Forelimb muscle (tissue), 1 donor: ENCODE measurements at regions not wholly inside any gene's neighbourhood (a gene's known extent, or its start where the extent isn't known, plus 50 kb on each side); places are given as distances from the start of the nearest gene placed in this dataset.

ENCODE experiments used
- DNase-seq: peaks from one replicate; pipeline ENCODE4 v3.0.0-alpha.2; 2013; ENCODE audit warnings: low read depth

GRCh38 chr3:160130071-160130470 lies 95.2 kb upstream of the C3orf80 start:
- DNase-seq, result no peak

DNA sequence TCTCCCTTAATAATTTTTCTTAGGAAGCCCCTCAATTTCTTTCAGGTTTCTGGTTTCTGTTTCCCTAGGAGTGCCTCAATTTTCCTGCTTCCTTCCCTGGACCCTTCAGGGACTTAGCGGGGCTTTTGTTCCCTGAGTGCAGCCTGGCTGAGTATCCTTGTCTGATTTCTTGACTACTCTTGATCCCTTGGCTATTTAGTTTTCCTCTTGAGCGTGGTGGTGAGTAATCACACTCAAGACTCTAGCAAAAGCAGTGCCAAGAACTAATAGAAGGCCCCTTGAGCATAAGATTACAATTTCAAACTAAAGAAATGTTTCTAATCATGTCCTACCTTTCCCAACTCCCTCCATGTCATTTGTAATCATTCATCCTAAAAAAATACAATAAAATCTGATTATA lies 94.3 kb upstream of the C3orf80 start:
- DNase-seq, result no peak

GRCh38 chr3:160132226-160132625 lies 93.0 kb upstream of the C3orf80 start:
- DNase-seq, result no peak

- DNase-seq, result no peak
Measured at GRCh38 chr3:160133757-160134156, 91.5 kb upstream of the C3orf80 start.

DNA sequence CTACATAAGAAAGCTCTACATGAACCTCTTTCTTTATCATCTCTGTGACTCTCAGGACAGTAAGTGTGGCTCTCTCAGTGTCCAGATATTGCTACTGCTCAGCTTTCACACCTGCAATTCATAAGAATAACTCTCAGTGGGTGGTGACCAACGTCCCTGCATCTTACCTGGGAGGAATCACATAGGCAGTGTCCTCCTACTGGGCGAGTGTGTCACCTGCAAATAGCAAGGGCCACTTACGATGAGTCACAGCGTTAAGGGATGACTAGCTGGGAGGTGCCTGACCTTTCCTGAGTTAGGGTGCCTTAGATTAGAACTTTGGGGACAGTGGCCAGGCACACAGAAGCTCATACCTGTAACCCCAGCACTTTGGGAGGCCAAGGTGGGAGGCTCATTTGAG lies 90.8 kb upstream of the C3orf80 start:
- DNase-seq, result no peak

GRCh38 chr3:160134964-160135363 lies 90.3 kb upstream of the C3orf80 start:
- no peak for DNase-seq

DNA sequence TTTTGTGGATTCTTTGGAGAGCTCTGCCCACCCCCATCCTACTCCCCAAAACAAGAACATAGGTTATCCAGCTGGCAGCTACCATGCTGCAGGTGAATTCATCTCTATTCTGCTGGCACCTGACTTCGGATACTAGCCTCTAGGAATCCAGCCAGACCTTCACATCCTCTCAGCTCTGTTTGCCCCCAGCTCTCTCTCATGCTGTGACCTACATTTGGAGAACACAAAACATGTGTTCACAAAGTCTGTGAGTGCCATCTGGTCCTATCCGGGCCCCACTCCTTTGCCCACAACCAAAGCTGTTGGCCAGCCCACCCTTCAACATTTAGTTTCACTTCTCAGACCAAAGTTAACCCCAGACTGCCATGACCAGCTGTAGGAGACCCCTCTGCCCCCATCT lies 89.4 kb upstream of the C3orf80 start:
- DNase-seq, result no peak

- no peak for DNase-seq
Measured at GRCh38 chr3:160136421-160136820, 88.8 kb upstream of the C3orf80 start.

DNA sequence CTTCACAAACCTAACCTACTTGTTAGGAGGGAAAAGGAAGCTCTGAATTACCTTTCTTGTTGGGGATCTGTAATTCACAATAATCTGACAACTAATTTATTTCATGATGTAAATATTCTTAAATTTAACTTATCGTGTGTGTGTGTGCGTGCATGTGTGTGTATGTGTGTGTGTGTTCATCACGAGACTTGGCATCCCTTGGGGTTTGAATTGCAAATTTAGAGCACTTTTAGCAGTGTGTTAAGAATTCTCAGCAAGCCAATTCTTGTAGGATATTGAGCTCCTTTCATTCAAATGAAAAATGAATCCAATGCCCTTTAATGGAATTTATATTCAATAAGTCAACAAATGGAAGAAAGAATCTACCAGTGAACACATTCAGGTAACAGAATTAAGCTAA lies 85.9 kb upstream of the C3orf80 start:
- DNase-seq, result no peak

DNA sequence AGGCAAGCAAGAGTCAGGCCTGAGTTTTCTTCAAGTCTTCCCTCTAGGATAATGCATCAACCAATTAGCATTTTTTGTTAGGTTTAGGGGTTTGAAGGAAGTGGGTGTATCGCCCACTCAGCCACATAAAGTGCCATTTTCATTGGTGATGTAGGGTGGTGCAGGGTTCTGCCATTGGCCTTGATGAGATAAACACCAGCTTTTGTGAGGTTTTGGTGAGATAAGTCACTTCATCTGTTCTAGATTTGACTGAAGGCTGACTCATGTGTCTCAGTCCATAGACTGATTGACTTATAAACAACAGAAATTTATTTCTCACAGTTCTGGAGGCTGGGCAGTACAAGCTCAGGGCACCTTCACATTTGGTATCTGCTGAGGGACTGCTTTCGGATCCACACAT lies 84.5 kb upstream of the C3orf80 start:
- no peak for DNase-seq

DNA sequence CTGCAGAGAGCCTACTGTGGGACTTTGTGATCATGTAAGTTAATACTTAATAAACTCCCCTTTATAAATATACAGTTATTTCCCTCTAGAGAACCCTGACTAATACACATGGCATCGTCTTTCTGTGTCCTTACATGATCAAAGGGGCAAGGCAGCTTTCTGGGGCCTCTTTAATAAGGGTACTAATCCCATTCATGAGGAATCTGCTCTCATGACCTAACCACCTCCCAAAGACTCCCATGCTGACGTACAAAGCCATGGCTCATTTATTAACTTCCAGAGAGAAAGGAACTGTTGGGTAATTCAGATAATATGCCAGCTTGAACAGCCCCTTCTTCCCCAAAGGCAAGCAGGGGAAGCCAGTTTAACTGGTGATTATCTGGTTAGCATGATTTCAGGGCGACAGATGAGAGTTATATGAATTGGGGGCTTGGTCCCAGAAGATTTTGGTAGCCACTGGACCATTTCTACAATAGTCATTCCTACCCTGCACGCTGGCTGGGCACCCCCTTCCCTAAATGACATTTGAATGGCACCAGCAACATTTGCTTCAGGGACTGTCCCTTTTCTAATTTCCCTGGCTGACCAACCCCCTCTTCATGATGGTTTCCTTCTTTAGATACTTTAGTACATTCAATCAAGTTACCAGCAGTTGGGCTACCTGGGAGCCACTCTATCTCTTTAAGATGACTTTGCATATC lies 83.6 kb upstream of the C3orf80 start:
- DNase-seq, result no peak

GRCh38 chr3:160143482-160143881 lies 81.7 kb upstream of the C3orf80 start:
- no peak for DNase-seq

DNA sequence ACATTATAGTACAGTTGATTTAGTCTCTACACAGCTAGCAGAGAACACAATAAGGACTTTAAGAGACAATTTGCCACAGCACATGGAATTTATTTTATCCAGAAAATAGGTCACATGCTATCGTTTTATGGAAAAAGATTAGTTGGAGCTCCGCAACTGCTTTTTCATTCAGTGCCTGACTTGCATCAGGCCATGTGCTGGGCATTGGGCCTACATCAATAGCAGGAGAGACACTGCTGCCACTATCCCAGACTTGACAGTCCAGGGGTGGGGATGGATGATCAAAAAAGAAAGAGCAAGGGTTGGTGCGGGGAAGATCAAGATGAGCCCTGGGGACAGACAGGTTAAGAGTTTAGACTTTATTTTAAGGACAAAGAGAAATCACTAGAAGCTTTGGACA lies 75.2 kb upstream of the C3orf80 start:
- no peak for DNase-seq

DNA sequence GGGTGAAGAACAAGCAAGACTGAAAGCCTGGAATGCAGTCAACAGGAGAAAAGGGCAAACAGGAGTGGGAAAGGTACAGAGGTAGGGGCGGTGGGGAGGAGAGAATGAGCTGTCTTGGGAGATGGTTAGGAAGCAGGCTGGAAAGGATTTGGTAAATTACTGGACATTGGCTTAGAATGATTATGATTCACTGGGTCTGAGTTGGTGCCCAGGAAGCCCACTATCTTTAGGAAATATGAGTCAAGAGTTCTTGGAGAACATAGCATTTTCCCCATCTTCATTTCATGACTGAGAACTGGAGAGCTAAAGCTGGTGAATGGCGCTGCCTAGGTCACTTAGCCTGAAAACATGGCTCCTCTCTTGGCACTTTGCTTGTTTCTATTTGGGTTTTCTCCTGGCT lies 74.7 kb upstream of the C3orf80 start:
- DNase-seq, result no peak

DNA sequence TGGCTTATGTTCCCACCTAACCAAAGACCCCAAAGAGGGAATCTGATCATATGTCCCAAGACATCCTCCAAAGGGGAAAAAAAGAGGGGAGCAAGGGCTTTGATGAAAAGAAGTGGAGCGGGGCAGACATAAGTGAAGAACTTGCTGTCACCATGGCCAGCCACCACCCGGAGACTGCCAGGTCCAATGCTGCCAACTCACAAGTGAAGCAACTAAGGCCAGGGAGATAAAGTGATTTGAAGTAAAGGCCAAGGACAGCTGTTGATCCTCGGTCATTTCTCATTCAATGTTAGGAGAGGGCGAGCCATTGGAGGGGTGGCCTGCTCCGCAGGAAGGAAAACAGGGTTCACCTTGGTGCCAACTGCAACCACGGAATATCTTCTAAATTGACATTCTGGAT lies 72.6 kb upstream of the C3orf80 start:
- DNase-seq, result no peak

DNA sequence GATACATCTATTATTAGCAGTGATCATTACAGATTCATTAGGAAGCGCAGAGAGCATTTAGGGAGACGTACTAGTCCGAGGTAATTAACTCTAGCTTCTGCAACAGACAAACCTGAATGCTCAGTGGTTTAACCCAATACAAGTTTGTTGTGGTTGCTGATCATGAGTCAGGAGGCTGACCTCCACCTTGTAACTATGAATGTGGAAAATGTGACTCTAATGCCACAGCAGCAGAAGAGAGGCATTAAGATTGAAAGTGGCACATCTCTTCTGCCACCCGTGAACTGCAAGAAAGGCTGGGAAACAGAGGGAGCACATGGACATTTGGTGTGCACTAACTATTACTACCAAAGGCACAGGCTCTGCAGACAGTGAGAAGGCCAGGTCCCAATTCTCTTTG lies 71.2 kb upstream of the C3orf80 start:
- no peak for DNase-seq

DNA sequence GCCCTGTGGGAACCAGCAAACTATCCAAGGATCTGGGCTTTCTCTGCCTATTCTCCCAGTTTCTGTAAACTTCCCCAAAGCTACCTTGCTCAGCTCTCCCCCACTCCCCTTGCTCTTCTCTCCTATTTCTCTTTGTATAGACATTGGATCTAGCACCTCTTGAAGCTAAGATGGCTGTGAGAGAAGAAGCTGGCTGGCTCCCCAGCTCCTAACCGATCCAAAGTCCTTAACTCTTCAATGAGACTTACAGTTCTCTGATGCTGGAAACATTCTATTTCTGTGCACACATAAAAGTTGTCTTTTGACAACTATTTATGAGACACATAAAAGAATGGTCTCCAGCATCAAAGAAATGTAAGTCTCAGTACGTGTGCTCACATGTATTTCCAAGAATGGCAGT lies 70.6 kb upstream of the C3orf80 start:
- no peak for DNase-seq

DNA sequence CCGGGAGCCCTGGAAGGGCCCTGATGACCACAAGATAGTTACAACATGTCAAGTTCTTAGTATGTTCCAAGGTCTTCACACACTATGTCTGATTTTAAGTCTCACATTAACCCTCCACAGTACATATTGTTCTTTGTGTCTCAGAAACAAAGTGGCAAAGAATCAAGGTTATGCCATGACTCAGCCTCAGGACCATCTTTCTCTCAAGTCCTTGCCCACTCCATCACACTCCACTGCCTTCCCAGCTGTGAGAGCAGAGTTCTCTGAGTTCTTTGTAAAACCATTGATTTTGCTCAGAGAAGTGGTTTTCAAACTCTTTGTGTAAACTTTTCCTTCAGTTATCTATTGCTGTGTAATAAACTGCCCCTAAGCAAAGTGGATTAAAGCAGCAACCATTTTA lies 67.9 kb upstream of the C3orf80 start:
- DNase-seq, result no peak

DNA sequence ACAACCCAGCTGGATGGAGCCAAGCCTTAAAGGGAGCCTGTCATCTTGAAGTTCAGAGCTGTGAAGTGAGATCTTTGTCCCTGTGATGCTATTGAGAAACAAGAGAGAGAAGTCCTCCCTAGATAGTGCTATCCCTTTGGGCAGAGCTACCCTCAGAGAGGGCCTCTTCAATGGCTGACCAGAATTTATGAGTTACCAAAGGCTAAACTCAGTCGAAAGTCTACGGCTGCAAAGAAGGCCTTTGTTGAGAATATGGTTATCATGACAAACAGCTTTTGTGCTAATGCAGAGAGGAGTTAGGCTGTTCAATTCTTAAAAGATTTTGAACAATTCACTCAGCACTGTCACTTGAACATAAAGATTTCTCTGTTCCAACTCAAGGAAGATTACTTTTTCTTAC lies 65.9 kb upstream of the C3orf80 start:
- DNase-seq, result no peak

- no peak for DNase-seq
Measured at GRCh38 chr3:160159806-160160205, 65.4 kb upstream of the C3orf80 start.

DNA sequence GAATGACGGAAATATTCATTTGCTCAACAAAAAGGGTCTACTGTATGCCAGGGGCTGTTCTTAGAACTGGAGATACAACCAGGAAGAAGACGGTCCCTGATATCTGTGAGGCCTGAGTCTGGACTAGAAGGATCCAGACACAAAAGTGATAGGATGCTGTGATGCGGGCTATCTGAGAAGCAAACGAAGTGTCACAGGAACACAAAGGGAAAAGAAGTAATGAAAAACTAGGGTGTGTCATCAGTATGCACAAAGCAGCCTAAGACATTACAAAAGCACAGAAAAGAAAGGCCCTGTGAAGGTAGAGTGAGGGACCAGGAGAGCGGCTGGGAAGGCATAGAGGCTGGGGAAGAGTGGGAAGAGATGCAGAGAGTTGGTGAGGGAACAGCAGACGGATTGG lies 63.3 kb upstream of the C3orf80 start:
- DNase-seq, result no peak

DNA sequence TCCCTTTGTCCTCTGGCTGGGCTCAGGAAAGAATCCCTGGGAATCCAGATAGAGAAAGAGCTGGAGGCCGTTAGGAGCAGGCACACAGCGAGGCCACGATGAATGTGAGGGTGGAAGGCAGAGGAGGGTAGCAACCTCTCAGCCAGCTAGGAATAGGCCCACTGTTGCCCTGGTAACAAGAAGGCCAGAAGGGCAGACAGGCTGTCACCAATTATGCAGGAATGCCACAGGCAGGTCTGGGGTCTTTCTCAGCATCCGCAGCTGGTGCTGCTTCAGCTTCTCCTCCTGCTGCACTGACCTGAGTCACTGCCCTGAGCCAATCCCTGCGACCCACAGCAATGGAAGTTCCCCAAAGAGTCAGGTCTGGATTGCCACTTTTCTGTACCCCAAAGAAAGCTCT lies 62.8 kb upstream of the C3orf80 start:
- no peak for DNase-seq

GRCh38 chr3:160163229-160163878 lies 61.9 kb upstream of the C3orf80 start:
- peak; percentile 5 for DNase-seq

DNA sequence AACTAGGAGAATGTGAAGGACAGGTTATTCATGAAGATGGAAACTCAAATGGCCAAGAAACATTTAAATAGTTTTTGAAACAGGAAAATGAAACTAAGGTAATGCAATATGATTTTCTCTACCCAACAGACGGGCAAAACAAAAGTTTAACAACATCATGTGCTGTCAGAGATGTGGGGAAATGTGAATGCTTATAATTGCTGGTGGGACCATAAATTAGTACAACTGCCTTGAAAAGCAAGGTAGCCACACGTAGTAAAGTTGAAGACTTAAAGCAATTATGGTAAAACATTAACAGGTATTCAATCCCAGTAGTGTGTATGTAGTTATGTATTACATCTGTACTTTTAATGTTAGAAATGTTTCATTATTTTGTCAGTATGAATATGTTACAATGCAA lies 57.0 kb upstream of the C3orf80 start:
- no peak for DNase-seq
